Activated CD4-positive, alpha-beta T cell treated with anti-CD3 and anti-CD28 coated beads, Interleukin-2, amount 10 ng/mL, durations not matched to agents 7 days and 5 days (primary cell): ENCODE measurements at regions not wholly inside any gene's neighbourhood (a gene's known extent, or its start where the extent isn't known, plus 50 kb on each side); places are given as distances from the start of the nearest gene placed in this dataset.
"Not testable (repeated sequence)": the region's sequence is repeated elsewhere in the genome, so short reads cannot be mapped to it uniquely, and the experiment has no call there.

ENCODE experiments used
- CTCF ChIA-PET: fragments of 350-600 bp; sonication (Branson Sonifier 250); formaldehyde crosslinking; loops from one replicate; lab custom pipeline; 2021; ENCODE audit warnings: antibody characterized with exemption; lab: Charles Lee
- POLR2A ChIA-PET: fragments of 350-600 bp; sonication (Branson Sonifier 250); formaldehyde crosslinking; loops from one replicate; lab custom pipeline; 2021; ENCODE audit warnings: antibody characterized with exemption; lab: Charles Lee
- DNase-seq: peaks from one replicate; pipeline ENCODE4 v3.0.0-alpha.2; 2020
- H3K27ac Mint-ChIP-seq: one replicate; pipeline ENCODE4 v1.8.0; 2021; ENCODE audit warnings: mild to moderate bottlenecking, moderate library complexity, mixed read lengths
- H3K27me3 Mint-ChIP-seq: one replicate; pipeline ENCODE4 v1.8.0; 2021; ENCODE audit warnings: mixed read lengths
- H3K36me3 Mint-ChIP-seq: one replicate; pipeline ENCODE4 v1.8.0; 2021; ENCODE audit warnings: low read depth, mixed read lengths
- H3K4me1 Mint-ChIP-seq: one replicate; pipeline ENCODE4 v1.8.0; 2021; ENCODE audit warnings: mixed read lengths
- H3K4me3 Mint-ChIP-seq: one replicate; pipeline ENCODE4 v1.8.0; 2021; ENCODE audit warnings: mild to moderate bottlenecking, moderate library complexity, mixed read lengths
- H3K9me3 Mint-ChIP-seq: one replicate; pipeline ENCODE4 v1.8.0; 2021; ENCODE audit warnings: mixed read lengths

- CTCF ChIA-PET, result no interaction called here
- Mint-ChIP-seq H3K4me3 (no peak overlapping the region), H3K27me3 (no peaks in the 10 kb centered on the region), H3K36me3 (no peaks in the 10 kb centered on the region), H3K9me3 (peaks cover 6% of the 10 kb centered on the region), H3K27ac (no peak overlapping the region), H3K4me1 (no peaks in the 10 kb centered on the region)
- no peak for DNase-seq
- POLR2A ChIA-PET, result no interaction called here
Measured at GRCh38 chr5:110956280-110956912, 115.1 kb upstream of the TSLP start.

GRCh38 chr5:110956913-110957813 is 114.3 kb upstream of the TSLP start:
- DNase-seq, result no peak
- H3K27ac Mint-ChIP-seq, result no peak overlapping the region
- CTCF ChIA-PET, result no interaction called here
- H3K27me3 Mint-ChIP-seq, result no peaks in the 10 kb centered on the region
- POLR2A ChIA-PET, result no interaction called here
- no peaks in the 10 kb centered on the region for H3K4me1 Mint-ChIP-seq
- peaks cover 6% of the 10 kb centered on the region for H3K9me3 Mint-ChIP-seq
- no peaks in the 10 kb centered on the region for H3K36me3 Mint-ChIP-seq
- H3K4me3 Mint-ChIP-seq, result no peak overlapping the region

- Mint-ChIP-seq H3K27ac (no peak overlapping the region), H3K4me3 (no peak overlapping the region), H3K4me1 (no peaks in the 10 kb centered on the region), H3K27me3 (no peaks in the 10 kb centered on the region), H3K9me3 (peaks cover 6% of the 10 kb centered on the region), H3K36me3 (no peaks in the 10 kb centered on the region)
- POLR2A ChIA-PET, result no interaction called here
- CTCF ChIA-PET, result no interaction called here
- no peak for DNase-seq
Measured at GRCh38 chr5:110957934-110958333, 113.6 kb upstream of the TSLP start.

GRCh38 chr5:110963495-110963894 is 108.0 kb upstream of the TSLP start:
- DNase-seq, result no peak
- no peaks in the 10 kb centered on the region for H3K4me1 Mint-ChIP-seq
- H3K9me3 Mint-ChIP-seq, result peaks cover 2% of the 10 kb centered on the region
- H3K27ac Mint-ChIP-seq, result no peak overlapping the region
- no peak overlapping the region for H3K4me3 Mint-ChIP-seq
- H3K27me3 Mint-ChIP-seq, result no peaks in the 10 kb centered on the region
- POLR2A ChIA-PET, result no interaction called here
- H3K36me3 Mint-ChIP-seq, result no peaks in the 10 kb centered on the region
- CTCF ChIA-PET, result interaction anchor here (0.6 kb wide), 1 partner anchor 1060 kb away, joined by 3 read pairs; no protein-coding TSS in a partner anchor

- Mint-ChIP-seq H3K27me3 (peaks cover 2% of the 10 kb centered on the region), H3K4me3 (no peak overlapping the region), H3K36me3 (no peaks in the 10 kb centered on the region), H3K4me1 (no peaks in the 10 kb centered on the region), H3K9me3 (peaks cover under 1% of the 10 kb centered on the region), H3K27ac (no peak overlapping the region)
- CTCF ChIA-PET, result no interaction called here
- POLR2A ChIA-PET, result no interaction called here
- no peak for DNase-seq
Measured at GRCh38 chr5:110965773-110966581, 105.5 kb upstream of the TSLP start.

- ChIA-PET CTCF (no interaction called here), POLR2A (no interaction called here)
- Mint-ChIP-seq H3K27ac (no peak overlapping the region), H3K4me1 (no peaks in the 10 kb centered on the region), H3K27me3 (peaks cover 2% of the 10 kb centered on the region), H3K9me3 (no peaks in the 10 kb centered on the region), H3K36me3 (no peaks in the 10 kb centered on the region), H3K4me3 (no peak overlapping the region)
- no peak for DNase-seq
Measured at GRCh38 chr5:110968246-110969005, 103.1 kb upstream of the TSLP start.

GRCh38 chr5:110969502-110969901 is 102.0 kb upstream of the TSLP start:
- Mint-ChIP-seq H3K27me3 (peaks cover 2% of the 10 kb centered on the region), H3K36me3 (no peaks in the 10 kb centered on the region), H3K27ac (no peak overlapping the region), H3K4me3 (no peak overlapping the region), H3K9me3 (no peaks in the 10 kb centered on the region), H3K4me1 (no peaks in the 10 kb centered on the region)
- DNase-seq, result no peak
- ChIA-PET POLR2A (interaction anchor here (0.6 kb wide), 1 partner anchor 173 kb away, joined by 3 read pairs; no protein-coding TSS in a partner anchor), CTCF (no interaction called here)

- ChIA-PET CTCF (no interaction called here), POLR2A (no interaction called here)
- Mint-ChIP-seq H3K4me1 (no peaks in the 10 kb centered on the region), H3K27ac (no peak overlapping the region), H3K9me3 (no peaks in the 10 kb centered on the region), H3K4me3 (no peak overlapping the region), H3K36me3 (no peaks in the 10 kb centered on the region), H3K27me3 (peaks cover 2% of the 10 kb centered on the region)
- DNase-seq, result no peak
Measured at GRCh38 chr5:110973510-110973909, 98.0 kb upstream of the TSLP start.

GRCh38 chr5:110977915-110978314 is 93.6 kb upstream of the TSLP start:
- H3K9me3 Mint-ChIP-seq, result no peaks in the 10 kb centered on the region
- POLR2A ChIA-PET, result no interaction called here
- no peak overlapping the region for H3K4me3 Mint-ChIP-seq
- H3K27me3 Mint-ChIP-seq, result no peaks in the 10 kb centered on the region
- H3K27ac Mint-ChIP-seq, result no peak overlapping the region
- DNase-seq, result no peak
- CTCF ChIA-PET, result no interaction called here
- H3K36me3 Mint-ChIP-seq, result no peaks in the 10 kb centered on the region
- no peaks in the 10 kb centered on the region for H3K4me1 Mint-ChIP-seq

- POLR2A ChIA-PET, H3K36me3 Mint-ChIP-seq, CTCF ChIA-PET, DNase-seq, H3K9me3 Mint-ChIP-seq, H3K4me1 Mint-ChIP-seq, H3K27ac Mint-ChIP-seq, H3K27me3 Mint-ChIP-seq, H3K4me3 Mint-ChIP-seq: not testable (repeated sequence)
Measured at GRCh38 chr5:110985882-110986281, 85.6 kb upstream of the TSLP start.

- H3K27me3 Mint-ChIP-seq, H3K4me3 Mint-ChIP-seq, DNase-seq, H3K36me3 Mint-ChIP-seq, H3K27ac Mint-ChIP-seq, H3K4me1 Mint-ChIP-seq, H3K9me3 Mint-ChIP-seq, CTCF ChIA-PET, POLR2A ChIA-PET: not testable (repeated sequence)
Measured at GRCh38 chr5:110987573-110987972, 83.9 kb upstream of the TSLP start.

GRCh38 chr5:110996742-110997141 is 74.8 kb upstream of the TSLP start:
- ChIA-PET POLR2A (no interaction called here), CTCF (no interaction called here)
- H3K27me3 Mint-ChIP-seq, result peaks cover 3% of the 10 kb centered on the region
- no peak for DNase-seq
- H3K36me3 Mint-ChIP-seq, result no peaks in the 10 kb centered on the region
- peaks cover 2% of the 10 kb centered on the region for H3K9me3 Mint-ChIP-seq
- H3K4me3 Mint-ChIP-seq, result no peak overlapping the region
- H3K4me1 Mint-ChIP-seq, result no peaks in the 10 kb centered on the region
- H3K27ac Mint-ChIP-seq, result no peak overlapping the region
